ENCODE measurements at regions not wholly inside any gene's neighbourhood (a gene's known extent, or its start where the extent isn't known, plus 50 kb on each side); places are given as distances from the start of the nearest gene placed in this dataset.

DNA sequence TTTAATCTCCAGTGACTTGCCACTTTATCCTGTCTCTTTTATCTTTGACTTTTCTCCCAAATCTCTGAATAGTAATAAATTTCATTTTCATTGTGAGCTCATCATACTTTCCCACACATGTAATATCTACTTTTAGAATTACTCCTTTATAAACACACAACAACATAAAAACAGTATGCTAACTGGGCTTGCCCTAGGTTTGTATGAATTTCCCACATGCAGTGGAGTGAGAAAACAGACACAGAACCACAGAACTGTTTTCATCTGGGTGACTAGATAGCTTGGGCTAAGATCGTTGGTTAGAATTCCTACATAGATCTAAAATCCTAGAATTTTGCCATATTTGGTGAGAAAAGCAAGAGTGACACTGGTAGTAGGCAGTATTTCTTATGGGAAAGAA, 409.5 kb downstream of the SPRY1 start:
- no peak overlapping the region for H3K27ac ChIP-seq
- H3K4me3 ChIP-seq = no peak overlapping the region
- TF ChIP-seq POLR2AphosphoS5 (IDR thresholded peaks at IDR 0.05) (no peak), POLR2A (IDR thresholded peaks at IDR 0.05) (no peak), EP300 (IDR thresholded peaks at IDR 0.05) (no peak)
- TF ChIP-seq, protein P1, sequence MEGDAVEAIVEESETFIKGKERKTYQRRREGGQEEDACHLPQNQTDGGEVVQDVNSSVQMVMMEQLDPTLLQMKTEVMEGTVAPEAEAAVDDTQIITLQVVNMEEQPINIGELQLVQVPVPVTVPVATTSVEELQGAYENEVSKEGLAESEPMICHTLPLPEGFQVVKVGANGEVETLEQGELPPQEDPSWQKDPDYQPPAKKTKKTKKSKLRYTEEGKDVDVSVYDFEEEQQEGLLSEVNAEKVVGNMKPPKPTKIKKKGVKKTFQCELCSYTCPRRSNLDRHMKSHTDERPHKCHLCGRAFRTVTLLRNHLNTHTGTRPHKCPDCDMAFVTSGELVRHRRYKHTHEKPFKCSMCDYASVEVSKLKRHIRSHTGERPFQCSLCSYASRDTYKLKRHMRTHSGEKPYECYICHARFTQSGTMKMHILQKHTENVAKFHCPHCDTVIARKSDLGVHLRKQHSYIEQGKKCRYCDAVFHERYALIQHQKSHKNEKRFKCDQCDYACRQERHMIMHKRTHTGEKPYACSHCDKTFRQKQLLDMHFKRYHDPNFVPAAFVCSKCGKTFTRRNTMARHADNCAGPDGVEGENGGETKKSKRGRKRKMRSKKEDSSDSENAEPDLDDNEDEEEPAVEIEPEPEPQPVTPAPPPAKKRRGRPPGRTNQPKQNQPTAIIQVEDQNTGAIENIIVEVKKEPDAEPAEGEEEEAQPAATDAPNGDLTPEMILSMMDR (IDR thresholded peaks at IDR 0.05) = no peak
- DNase-seq = no peak
- intact Hi-C loops (cut with DNase I) = no loop called here
- peaks cover 0 to 24% (median 8%) of the 10 kb centered on the region in 4 donors for H3K4me1 ChIP-seq
- no peaks in the 10 kb centered on the region for H3K27me3 ChIP-seq
- no peaks in the 10 kb centered on the region for H3K36me3 ChIP-seq
- WGBS, 2 donors = 75 to 83% methylated on average over 1 of the region's 1 CpG
- H3K9me3 ChIP-seq = no peaks in the 10 kb centered on the region

DNA sequence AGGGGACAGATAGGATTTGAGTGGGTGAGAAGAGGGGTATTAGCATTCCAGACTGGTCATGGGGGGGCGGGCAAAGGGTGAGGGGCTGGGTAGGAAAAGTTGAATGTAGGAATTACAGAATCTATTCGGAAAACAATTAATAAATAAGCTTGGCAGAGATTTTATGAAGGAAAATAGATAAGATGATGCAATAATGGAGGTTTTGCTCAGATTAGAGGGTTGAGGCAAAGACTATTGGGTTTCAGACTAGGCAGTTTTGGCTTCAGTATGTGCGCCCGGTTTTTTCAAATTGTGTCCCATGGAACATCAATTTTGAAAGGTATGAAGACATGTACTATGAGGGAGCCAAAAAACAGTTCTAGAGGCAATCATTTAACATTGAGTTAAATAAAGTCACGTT, 410.6 kb downstream of the SPRY1 start:
- no peak overlapping the region for H3K27ac ChIP-seq
- H3K4me1 ChIP-seq = peaks cover 0 to 21% (median 10%) of the 10 kb centered on the region in 4 donors
- intact Hi-C loops (cut with DNase I) = no loop called here
- 89 to 93% methylated on average over 5 of the region's 5 CpGs for WGBS, 2 donors
- DNase-seq = no peak
- H3K36me3 ChIP-seq = no peaks in the 10 kb centered on the region
- TF ChIP-seq, protein P1 (IDR thresholded peaks at IDR 0.05) = no peak
- TF ChIP-seq EP300 (IDR thresholded peaks at IDR 0.05) (no peak), POLR2A (IDR thresholded peaks at IDR 0.05) (no peak), POLR2AphosphoS5 (IDR thresholded peaks at IDR 0.05) (no peak)
- H3K4me3 ChIP-seq = no peak overlapping the region
- no peaks in the 10 kb centered on the region for H3K27me3 ChIP-seq
- no peaks in the 10 kb centered on the region for H3K9me3 ChIP-seq

DNA sequence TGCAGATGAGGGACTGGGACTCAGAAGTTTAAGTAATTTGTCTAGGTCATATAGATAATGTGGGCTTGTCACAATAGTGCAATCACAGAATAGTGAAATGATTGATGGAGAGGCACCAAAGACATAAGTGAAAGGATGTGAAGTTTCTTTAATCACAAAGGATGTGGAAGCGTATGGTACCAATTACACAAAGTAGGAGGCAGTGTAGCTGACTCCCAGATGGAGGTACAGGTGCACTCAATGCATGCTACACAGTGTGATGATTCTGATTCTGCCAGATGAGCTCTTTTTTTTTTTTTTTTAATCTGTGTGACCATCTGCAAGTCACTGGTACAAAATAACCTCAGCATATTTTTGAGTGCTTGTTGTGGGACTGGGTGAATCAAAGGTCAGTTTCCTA, 411.3 kb downstream of the SPRY1 start:
- intact Hi-C loops (cut with DNase I) = no loop called here
- WGBS, 2 donors = 83 to 97% methylated on average over 1 of the region's 1 CpG

DNA sequence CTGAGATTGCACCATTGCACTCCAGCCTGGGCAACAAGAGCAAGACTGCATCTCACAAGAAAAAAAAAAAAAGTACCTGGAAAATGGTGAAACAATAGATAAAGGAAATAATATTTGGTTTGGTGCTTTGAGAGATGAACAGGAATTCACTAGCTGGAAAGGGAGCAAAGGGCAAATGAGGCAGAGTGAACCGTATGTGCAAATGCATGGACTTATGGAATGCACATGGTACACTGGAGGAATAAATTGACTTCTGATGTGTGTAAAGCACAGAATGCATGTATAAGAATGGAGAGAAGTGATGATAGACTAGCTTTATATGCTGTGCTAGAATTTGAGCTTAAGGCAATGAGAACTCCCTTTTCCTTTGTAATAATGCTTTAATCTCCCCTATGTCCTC, 413.3 kb downstream of the SPRY1 start:
- H3K4me3 ChIP-seq = no peak overlapping the region
- TF ChIP-seq POLR2A (IDR thresholded peaks at IDR 0.05) (no peak), EP300 (IDR thresholded peaks at IDR 0.05) (no peak), POLR2AphosphoS5 (IDR thresholded peaks at IDR 0.05) (no peak)
- TF ChIP-seq, protein P1 (IDR thresholded peaks at IDR 0.05) = no peak
- no peaks in the 10 kb centered on the region for H3K9me3 ChIP-seq
- WGBS, 2 donors = 82 to 90% methylated on average over 1 of the region's 1 CpG
- H3K27ac ChIP-seq = no peak overlapping the region
- DNase-seq = no peak
- H3K4me1 ChIP-seq = peaks cover 0 to 5% (median 2%) of the 10 kb centered on the region in 4 donors
- intact Hi-C loops (cut with DNase I) = no loop called here
- H3K27me3 ChIP-seq = no peaks in the 10 kb centered on the region
- H3K36me3 ChIP-seq = no peaks in the 10 kb centered on the region

More for the DNA sequence above, 411.3 kb downstream of the SPRY1 start:
- H3K9me3 ChIP-seq = no peaks in the 10 kb centered on the region
- no peak overlapping the region for H3K27ac ChIP-seq
- H3K4me1 ChIP-seq = peaks cover 0 to 14% (median 6%) of the 10 kb centered on the region in 4 donors
- no peak for TF ChIP-seq POLR2A (IDR thresholded peaks at IDR 0.05)
- no peak for TF ChIP-seq EP300 (IDR thresholded peaks at IDR 0.05)
- TF ChIP-seq, protein P1 (IDR thresholded peaks at IDR 0.05) = no peak
- no peak for TF ChIP-seq POLR2AphosphoS5 (IDR thresholded peaks at IDR 0.05)
- no peaks in the 10 kb centered on the region for H3K27me3 ChIP-seq
- no peak for DNase-seq
- H3K36me3 ChIP-seq = no peaks in the 10 kb centered on the region
- no peak overlapping the region for H3K4me3 ChIP-seq

DNA sequence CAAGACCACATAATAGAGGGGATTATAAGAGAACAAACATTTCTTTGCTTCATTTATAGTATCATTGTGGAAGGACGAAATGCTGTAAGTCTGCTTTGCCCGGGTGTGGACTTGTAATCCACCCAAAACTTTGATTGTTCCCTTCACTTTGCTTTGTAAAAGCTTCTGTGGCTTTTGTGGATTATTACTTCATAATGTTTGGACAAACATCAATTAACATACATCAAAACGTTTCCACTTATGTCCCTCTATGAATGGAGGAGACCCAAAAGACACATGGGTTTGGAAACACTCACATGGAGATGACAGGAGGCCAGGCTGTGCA, 415.4 kb downstream of the SPRY1 start:
- H3K36me3 ChIP-seq = no peaks in the 10 kb centered on the region
- TF ChIP-seq POLR2A (IDR thresholded peaks at IDR 0.05) = no peak
- TF ChIP-seq, protein P1 (IDR thresholded peaks at IDR 0.05) = no peak
- TF ChIP-seq POLR2AphosphoS5 (IDR thresholded peaks at IDR 0.05) = no peak
- no peak for TF ChIP-seq EP300 (IDR thresholded peaks at IDR 0.05)
- 34 to 36% methylated on average over 3 of the region's 3 CpGs for WGBS, 2 donors
- intact Hi-C loops (cut with DNase I) = no loop called here
- H3K4me1 ChIP-seq = peaks cover 0 to 4% (median 0%) of the 10 kb centered on the region in 4 donors
- H3K9me3 ChIP-seq = no peaks in the 10 kb centered on the region
- DNase-seq = no peak
- H3K4me3 ChIP-seq = peak overlapping the region in 2 of 4 donors; percentile 0 to 17
- H3K27ac ChIP-seq = peak overlapping the region in 2 of 4 donors; percentile 6 to 19
- no peaks in the 10 kb centered on the region for H3K27me3 ChIP-seq

Measured in sigmoid colon (tissue), 6 donors.